Esophagus muscularis mucosa (tissue), 4 donors: ENCODE measurements at regions not wholly inside any gene's neighbourhood (a gene's known extent, or its start where the extent isn't known, plus 50 kb on each side); places are given as distances from the start of the nearest gene placed in this dataset.

ENCODE experiments used
- EP300 ChIP-seq: sonication (generic); formaldehyde crosslinking; IDR thresholded peaks from one replicate; pipeline ENCODE4 v1.6.1; 2017; ENCODE audit warnings: antibody characterized with exemption
- POLR2A ChIP-seq: fragments of 450-650 bp; IDR thresholded peaks from one replicate; pipeline ENCODE4 v1.6.1; 2017; ENCODE audit warnings: antibody characterized with exemption, moderate library complexity, mild to moderate bottlenecking, low read depth
- POLR2AphosphoS5 ChIP-seq, 2 donors: sonication (generic); formaldehyde crosslinking; IDR thresholded peaks; one replicate each; pipeline ENCODE4 v1.6.1; 2017; ENCODE audit warnings: antibody characterized with exemption in 2 of 2
- TF ChIP-seq, protein P1 (sequence below), 3 experiments: fragments of 200-600 bp in 2 of 3; fragments of 450-650 bp in 1 of 3; sonication (generic) in 2 of 3; IDR thresholded peaks; one replicate each; pipeline ENCODE4 v1.5.1; 2017 to 2019; ENCODE audit warnings: antibody characterized with exemption in 3 of 3, mild to moderate bottlenecking in 2 of 3, moderate library complexity in 1 of 3

DNA sequence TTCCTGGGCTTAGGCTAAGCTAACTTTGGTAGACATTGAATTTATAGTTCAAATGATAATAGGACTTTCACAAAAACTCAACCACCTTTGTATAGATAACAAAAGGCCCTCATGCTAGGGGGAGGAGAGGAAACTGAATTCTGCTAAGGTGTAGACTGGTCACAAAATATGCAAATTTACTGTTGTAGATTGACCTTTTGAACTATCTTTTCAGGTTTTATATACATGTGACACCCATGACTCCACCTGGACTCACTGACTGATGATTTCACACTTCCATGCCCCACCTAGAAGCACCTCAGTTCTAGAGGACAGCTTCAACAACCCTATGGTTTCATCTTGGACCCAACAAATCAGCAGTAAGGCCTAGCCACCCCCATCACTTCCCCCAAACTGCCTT, 165.7 kb downstream of the CEMIP2 start:
- TF ChIP-seq POLR2A (no peak), EP300 (no peak), POLR2AphosphoS5 (IDR thresholded peaks at IDR 0.05) (no peak)
- TF ChIP-seq, protein P1, sequence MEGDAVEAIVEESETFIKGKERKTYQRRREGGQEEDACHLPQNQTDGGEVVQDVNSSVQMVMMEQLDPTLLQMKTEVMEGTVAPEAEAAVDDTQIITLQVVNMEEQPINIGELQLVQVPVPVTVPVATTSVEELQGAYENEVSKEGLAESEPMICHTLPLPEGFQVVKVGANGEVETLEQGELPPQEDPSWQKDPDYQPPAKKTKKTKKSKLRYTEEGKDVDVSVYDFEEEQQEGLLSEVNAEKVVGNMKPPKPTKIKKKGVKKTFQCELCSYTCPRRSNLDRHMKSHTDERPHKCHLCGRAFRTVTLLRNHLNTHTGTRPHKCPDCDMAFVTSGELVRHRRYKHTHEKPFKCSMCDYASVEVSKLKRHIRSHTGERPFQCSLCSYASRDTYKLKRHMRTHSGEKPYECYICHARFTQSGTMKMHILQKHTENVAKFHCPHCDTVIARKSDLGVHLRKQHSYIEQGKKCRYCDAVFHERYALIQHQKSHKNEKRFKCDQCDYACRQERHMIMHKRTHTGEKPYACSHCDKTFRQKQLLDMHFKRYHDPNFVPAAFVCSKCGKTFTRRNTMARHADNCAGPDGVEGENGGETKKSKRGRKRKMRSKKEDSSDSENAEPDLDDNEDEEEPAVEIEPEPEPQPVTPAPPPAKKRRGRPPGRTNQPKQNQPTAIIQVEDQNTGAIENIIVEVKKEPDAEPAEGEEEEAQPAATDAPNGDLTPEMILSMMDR (IDR thresholded peaks at IDR 0.05), result no peak
